ENCODE measurements at regions not wholly inside any gene's neighbourhood (a gene's known extent, or its start where the extent isn't known, plus 50 kb on each side); places are given as distances from the start of the nearest gene placed in this dataset.

- Histone ChIP-seq H3K4me1 (peaks cover 0 to 10% (median 0%) of the 10 kb centered on the region in 4 donors), H3K27me3 (no peaks in the 10 kb centered on the region), H3K36me3 (no peaks in the 10 kb centered on the region), H3K27ac (no peak overlapping the region), H3K9me3 (no peaks in the 10 kb centered on the region), H3K4me3 (no peak overlapping the region)
- 88 to 91% methylated on average over 2 of the region's 2 CpGs for WGBS, 2 donors
- no peak for DNase-seq (ENCODE audit: low spot score in 2 of 2)
- TF ChIP-seq POLR2A (IDR thresholded peaks at IDR 0.05): no peak
- TF ChIP-seq CTCF (IDR thresholded peaks at IDR 0.05): no peak
- no peak for TF ChIP-seq EP300 (IDR thresholded peaks at IDR 0.05)
Measured at GRCh38 chr5:102613661-102614060, 114.9 kb upstream of the SLCO6A1 start.

- H3K27ac ChIP-seq: peak overlapping the region in 2 of 4 donors; percentile 59 to 72
Measured at GRCh38 chr5:102617191-102618187, 118.7 kb upstream of the SLCO6A1 start.

GRCh38 chr5:102622262-102622661 lies 123.5 kb upstream of the SLCO6A1 start:
- 78 to 82% methylated on average over 3 of the region's 3 CpGs for WGBS, 2 donors
- H3K4me3 ChIP-seq: no peak overlapping the region

More at GRCh38 chr5:102617191-102618187, 118.7 kb upstream of the SLCO6A1 start:
- no peaks in the 10 kb centered on the region for H3K36me3 ChIP-seq
- H3K4me1 ChIP-seq: peaks cover 0 to 10% (median 0%) of the 10 kb centered on the region in 4 donors
- H3K9me3 ChIP-seq: no peaks in the 10 kb centered on the region
- H3K4me3 ChIP-seq: no peak overlapping the region
- no peaks in the 10 kb centered on the region for H3K27me3 ChIP-seq
- DNase-seq (ENCODE audit: low spot score in 2 of 2): peak in 1 of 2 donors; percentile 68
- no peak for TF ChIP-seq CTCF (IDR thresholded peaks at IDR 0.05)
- peak in 1 of 2 donors; percentile 67 for TF ChIP-seq EP300 (IDR thresholded peaks at IDR 0.05)
- TF ChIP-seq POLR2A (IDR thresholded peaks at IDR 0.05): no peak
- 49 to 52% methylated on average over 5 of the region's 5 CpGs for WGBS, 2 donors

GRCh38 chr5:102623329-102624065 lies 124.7 kb upstream of the SLCO6A1 start:
- no peak overlapping the region for H3K4me3 ChIP-seq
- no peaks in the 10 kb centered on the region for H3K9me3 ChIP-seq
- DNase-seq (ENCODE audit: low spot score in 2 of 2): no peak
- 88 to 94% methylated on average over 4 of the region's 4 CpGs for WGBS, 2 donors
- no peak overlapping the region for H3K27ac ChIP-seq
- H3K36me3 ChIP-seq: no peaks in the 10 kb centered on the region
- TF ChIP-seq POLR2A (IDR thresholded peaks at IDR 0.05) (no peak), CTCF (IDR thresholded peaks at IDR 0.05) (no peak), EP300 (IDR thresholded peaks at IDR 0.05) (no peak)
- no peaks in the 10 kb centered on the region for H3K4me1 ChIP-seq
- no peaks in the 10 kb centered on the region for H3K27me3 ChIP-seq

More at GRCh38 chr5:102622262-102622661, 123.5 kb upstream of the SLCO6A1 start:
- no peaks in the 10 kb centered on the region for H3K36me3 ChIP-seq
- no peaks in the 10 kb centered on the region for H3K27me3 ChIP-seq
- no peaks in the 10 kb centered on the region for H3K9me3 ChIP-seq
- peaks cover 0 to 6% (median 0%) of the 10 kb centered on the region in 4 donors for H3K4me1 ChIP-seq
- no peak for DNase-seq (ENCODE audit: low spot score in 2 of 2)
- TF ChIP-seq POLR2A (IDR thresholded peaks at IDR 0.05): no peak
- no peak overlapping the region for H3K27ac ChIP-seq

GRCh38 chr5:102624405-102624804 lies 125.6 kb upstream of the SLCO6A1 start:
- H3K4me3 ChIP-seq: no peak overlapping the region
- 76 to 80% methylated on average over 6 of the region's 6 CpGs for WGBS, 2 donors
- TF ChIP-seq CTCF (IDR thresholded peaks at IDR 0.05) (no peak), POLR2A (IDR thresholded peaks at IDR 0.05) (no peak), EP300 (IDR thresholded peaks at IDR 0.05) (no peak)
- H3K27me3 ChIP-seq: no peaks in the 10 kb centered on the region
- H3K27ac ChIP-seq: no peak overlapping the region
- H3K36me3 ChIP-seq: no peaks in the 10 kb centered on the region
- no peaks in the 10 kb centered on the region for H3K4me1 ChIP-seq
- DNase-seq (ENCODE audit: low spot score in 2 of 2): no peak
- H3K9me3 ChIP-seq: no peaks in the 10 kb centered on the region
